22Rv1 (cell line): ENCODE measurements at regions not wholly inside any gene's neighbourhood (a gene's known extent, or its start where the extent isn't known, plus 50 kb on each side); places are given as distances from the start of the nearest gene placed in this dataset.

Experiments used
- CTCF ChIP-seq: fragments of 450-650 bp; IDR thresholded peaks from 2 replicates; pipeline ENCODE4 v1.5.1; 2017; ENCODE audit warnings: mild to moderate bottlenecking
- ZFX ChIP-seq: fragments of 450-650 bp; IDR thresholded peaks from 2 replicates; pipeline ENCODE4 v1.6.1; 2017; ENCODE audit warnings: antibody characterized with exemption, borderline replicate concordance

- TF ChIP-seq CTCF (no peak), ZFX (no peak)
These were observed 164.8 kb upstream of the TBX18 start for GRCh38 chr6:84929212-84929611.
